ENCODE measurements at regions not wholly inside any gene's neighbourhood (a gene's known extent, or its start where the extent isn't known, plus 50 kb on each side); places are given as distances from the start of the nearest gene placed in this dataset.

GRCh38 chr4:175273995-175274753 lies 356.0 kb downstream of the ADAM29 start:
- TF ChIP-seq CTCF (IDR thresholded peaks at IDR 0.05; ENCODE audit: insufficient read depth, low read length, missing control alignments), result no peak
- DNase-seq (ENCODE audit: low read depth, low spot score), result no peak
- ChIA-PET POLR2A (no interaction called here), CTCF (no interaction called here)
- no peak overlapping the region for H3K4me3 ChIP-seq (ENCODE audit: low read depth, low read length)

GRCh38 chr4:175277816-175278215 lies 359.7 kb downstream of the ADAM29 start:
- H3K4me3 ChIP-seq (ENCODE audit: low read depth, low read length), result no peak overlapping the region
- CTCF ChIA-PET, result no interaction called here
- no peak for TF ChIP-seq CTCF (IDR thresholded peaks at IDR 0.05; ENCODE audit: insufficient read depth, low read length, missing control alignments)
- DNase-seq (ENCODE audit: low read depth, low spot score), result no peak
- POLR2A ChIA-PET, result no interaction called here

GRCh38 chr4:175280153-175280552 lies 362.0 kb downstream of the ADAM29 start:
- no peak for TF ChIP-seq CTCF (IDR thresholded peaks at IDR 0.05; ENCODE audit: insufficient read depth, low read length, missing control alignments)
- POLR2A ChIA-PET, result no interaction called here
- CTCF ChIA-PET, result no interaction called here
- no peak for DNase-seq (ENCODE audit: low read depth, low spot score)
- no peak overlapping the region for H3K4me3 ChIP-seq (ENCODE audit: low read depth, low read length)

GRCh38 chr4:175281894-175282293 lies 363.7 kb downstream of the ADAM29 start:
- CTCF ChIA-PET, result no interaction called here
- no peak for TF ChIP-seq CTCF (IDR thresholded peaks at IDR 0.05; ENCODE audit: insufficient read depth, low read length, missing control alignments)
- no peak for DNase-seq (ENCODE audit: low read depth, low spot score)
- POLR2A ChIA-PET, result no interaction called here
- H3K4me3 ChIP-seq (ENCODE audit: low read depth, low read length), result no peak overlapping the region

GRCh38 chr4:175282407-175282806 lies 364.2 kb downstream of the ADAM29 start:
- TF ChIP-seq CTCF (IDR thresholded peaks at IDR 0.05; ENCODE audit: insufficient read depth, low read length, missing control alignments), result no peak
- CTCF ChIA-PET, result no interaction called here
- no peak for DNase-seq (ENCODE audit: low read depth, low spot score)
- H3K4me3 ChIP-seq (ENCODE audit: low read depth, low read length), result no peak overlapping the region
- POLR2A ChIA-PET, result no interaction called here

- H3K4me3 ChIP-seq (ENCODE audit: low read depth, low read length), result no peak overlapping the region
- TF ChIP-seq CTCF (IDR thresholded peaks at IDR 0.05; ENCODE audit: insufficient read depth, low read length, missing control alignments), result no peak
- ChIA-PET CTCF (no interaction called here), POLR2A (no interaction called here)
- DNase-seq (ENCODE audit: low read depth, low spot score), result peak; percentile 9
These were observed 372.2 kb downstream of the ADAM29 start for GRCh38 chr4:175290401-175290800.
